ENCODE measurements at regions not wholly inside any gene's neighbourhood (a gene's known extent, or its start where the extent isn't known, plus 50 kb on each side); places are given as distances from the start of the nearest gene placed in this dataset.
"Not testable (repeated sequence)": the region's sequence is repeated elsewhere in the genome, so short reads cannot be mapped to it uniquely, and the experiment has no call there.

DNA sequence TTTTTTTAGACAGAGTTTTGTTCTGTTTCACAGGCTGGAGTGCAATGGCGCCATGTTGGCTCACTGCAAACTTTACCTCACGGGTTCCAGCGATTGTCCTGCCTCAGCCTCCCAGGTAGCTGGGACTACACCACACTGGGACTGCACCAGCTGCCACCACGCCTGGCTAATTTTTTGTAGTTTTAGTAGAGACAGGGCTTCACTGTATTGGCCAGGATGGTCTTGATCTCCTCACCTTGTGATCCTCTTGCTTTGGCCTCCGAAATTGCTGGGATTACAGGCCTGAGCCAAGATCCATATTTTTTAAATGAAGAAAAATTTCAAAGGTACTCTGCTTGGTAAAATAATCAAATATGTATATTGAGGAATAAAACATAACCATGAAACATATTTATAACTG lies 195.8 kb upstream of the TPTE start:
- intact Hi-C loops (cut with DNase I); DNase-seq (ENCODE audit: low spot score): not testable (repeated sequence)

- intact Hi-C loops (cut with DNase I); DNase-seq (ENCODE audit: low spot score): not testable (repeated sequence)
These were observed 195.2 kb upstream of the TPTE start for GRCh38 chr21:10326146-10326545.

GRCh38 chr21:10328646-10329045 lies 192.7 kb upstream of the TPTE start:
- DNase-seq (ENCODE audit: low spot score); intact Hi-C loops (cut with DNase I): not testable (repeated sequence)

DNA sequence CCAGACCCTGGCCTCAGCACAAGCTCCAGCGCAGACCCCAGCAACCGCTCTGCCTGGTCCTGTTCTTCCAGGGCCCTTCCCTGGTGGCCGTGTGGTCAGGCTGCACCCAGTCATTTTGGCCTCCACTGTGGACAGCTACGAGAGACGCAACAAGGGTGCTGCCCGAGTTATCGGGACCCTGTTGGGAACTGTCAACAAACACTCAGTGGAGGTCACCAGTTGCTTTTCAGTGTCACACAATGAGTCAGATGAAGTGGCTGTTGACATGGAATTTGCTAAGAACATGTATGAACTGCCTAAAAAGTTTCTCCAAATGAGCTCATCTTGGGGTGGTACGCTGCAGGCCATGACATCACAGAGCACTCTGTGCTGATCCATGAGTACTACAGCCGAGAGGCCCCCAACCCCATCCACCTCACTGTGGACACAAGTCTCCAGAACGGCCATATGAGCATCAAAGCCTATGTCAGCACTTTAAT lies 190.7 kb upstream of the TPTE start:
- DNase-seq (ENCODE audit: low spot score) = peak; percentile 88
- intact Hi-C loops (cut with DNase I) = not testable (repeated sequence)

- DNase-seq (ENCODE audit: low spot score); intact Hi-C loops (cut with DNase I): not testable (repeated sequence)
These were observed 190.2 kb upstream of the TPTE start for GRCh38 chr21:10331134-10331533.

DNA sequence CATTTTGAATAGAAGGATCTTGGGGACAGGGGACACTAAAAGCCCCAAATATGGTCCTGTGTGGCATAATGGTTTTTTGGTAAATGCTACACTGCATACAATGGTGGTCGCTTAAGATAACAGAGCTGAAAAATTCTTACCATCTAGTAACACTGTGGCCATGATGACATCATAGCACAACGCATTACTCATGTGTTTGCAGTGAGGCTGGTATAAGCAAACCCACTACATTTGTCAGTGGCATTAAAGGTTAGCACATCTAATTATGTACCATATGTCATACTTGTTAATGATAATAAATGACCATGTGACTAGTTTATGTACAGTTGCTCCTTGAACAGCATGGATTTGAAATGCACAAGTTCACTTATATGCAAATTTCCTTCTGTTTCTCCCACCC lies 188.4 kb upstream of the TPTE start:
- intact Hi-C loops (cut with DNase I); DNase-seq (ENCODE audit: low spot score): not testable (repeated sequence)

GRCh38 chr21:10334391-10334790 lies 187.0 kb upstream of the TPTE start:
- DNase-seq (ENCODE audit: low spot score); intact Hi-C loops (cut with DNase I): not testable (repeated sequence)

GRCh38 chr21:10342261-10342956 lies 179.0 kb upstream of the TPTE start:
- intact Hi-C loops (cut with DNase I); DNase-seq (ENCODE audit: low spot score): not testable (repeated sequence)

DNA sequence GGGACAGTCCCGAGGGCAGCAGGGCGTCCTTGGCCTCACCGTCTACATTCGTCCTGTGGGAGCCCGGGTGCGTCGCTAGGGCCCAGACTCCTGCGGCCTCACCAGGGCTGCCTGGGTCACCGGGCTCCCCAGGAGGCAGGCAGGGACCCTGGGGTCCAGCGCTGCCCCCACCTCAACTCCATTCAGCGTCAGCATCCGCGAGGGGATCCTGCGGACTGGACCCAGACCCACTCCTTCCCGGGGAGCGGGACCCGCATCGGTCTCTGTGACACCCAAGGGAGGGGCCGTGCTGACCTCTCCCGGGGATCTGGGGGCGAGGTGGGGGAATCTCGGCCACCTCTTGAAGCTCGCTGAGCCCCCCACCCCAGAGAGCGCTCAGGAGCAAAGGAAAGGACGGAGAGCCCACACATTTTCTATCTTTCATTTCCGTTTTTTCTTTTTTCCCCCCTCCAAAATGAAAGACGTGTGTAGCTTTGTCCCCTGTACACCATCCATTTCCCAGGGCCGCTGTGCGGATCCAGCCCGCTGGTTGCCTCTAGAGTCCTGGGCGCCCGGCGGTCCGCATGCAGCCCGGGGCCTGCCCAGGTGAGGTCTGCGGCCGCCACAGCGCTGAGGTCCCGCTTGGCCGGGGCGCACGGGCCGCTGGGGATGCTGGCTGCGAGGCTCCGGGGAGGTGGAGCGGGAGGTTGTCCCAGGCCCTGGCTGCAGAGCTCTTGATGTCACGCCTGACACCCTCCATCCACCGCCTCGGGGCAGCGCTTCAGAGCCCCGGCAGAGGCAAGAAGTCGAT lies 178.0 kb upstream of the TPTE start:
- intact Hi-C loops (cut with DNase I) = not testable (repeated sequence)
- peak; percentile 90 for DNase-seq (ENCODE audit: low spot score)

GRCh38 chr21:10344266-10344665 lies 177.1 kb upstream of the TPTE start:
- DNase-seq (ENCODE audit: low spot score); intact Hi-C loops (cut with DNase I): not testable (repeated sequence)

- intact Hi-C loops (cut with DNase I) = not testable (repeated sequence)
- peak; percentile 84 for DNase-seq (ENCODE audit: low spot score)
These were observed 176.2 kb upstream of the TPTE start for GRCh38 chr21:10345178-10345612.

DNA sequence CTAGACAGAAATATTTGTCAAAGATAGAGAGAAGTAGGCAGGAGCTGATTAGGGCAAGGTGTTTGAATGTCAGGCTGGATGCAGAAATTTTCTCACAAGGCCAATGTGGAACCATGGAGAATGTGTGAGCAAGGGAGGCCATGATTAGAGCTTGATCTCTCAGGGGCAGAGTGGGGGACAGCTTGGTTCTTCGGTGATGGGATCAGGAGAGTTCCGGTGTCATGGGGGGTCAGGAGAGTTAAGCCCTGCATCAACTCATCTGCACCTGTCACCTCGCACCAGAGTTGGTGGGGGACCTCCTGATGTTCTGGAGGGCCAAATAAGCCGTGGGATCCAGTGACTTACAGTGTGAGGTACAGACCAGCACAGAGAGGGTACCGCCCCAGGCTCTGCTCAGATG lies 175.1 kb upstream of the TPTE start:
- intact Hi-C loops (cut with DNase I); DNase-seq (ENCODE audit: low spot score): not testable (repeated sequence)

GRCh38 chr21:10346933-10347615 lies 174.3 kb upstream of the TPTE start:
- intact Hi-C loops (cut with DNase I); DNase-seq (ENCODE audit: low spot score): not testable (repeated sequence)

DNA sequence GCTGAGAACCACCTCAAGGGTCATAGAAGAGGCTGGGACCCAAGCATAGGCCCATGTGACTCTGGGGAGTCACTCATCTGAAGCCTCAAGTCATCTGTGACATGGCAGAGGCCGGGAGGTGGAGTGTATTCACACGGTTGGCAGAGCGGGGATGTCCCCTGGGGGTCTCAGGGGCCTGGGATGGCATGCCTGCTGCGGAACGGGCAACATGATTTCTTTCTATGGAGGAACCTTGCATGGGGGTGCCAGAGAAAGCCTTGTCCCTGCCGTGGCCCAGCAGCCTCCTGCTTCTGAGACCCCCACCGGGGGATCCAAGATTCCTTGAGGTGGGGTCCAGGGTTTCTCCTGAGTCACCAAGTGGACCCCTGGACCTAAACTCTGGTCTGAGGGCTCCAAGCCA lies 173.7 kb upstream of the TPTE start:
- DNase-seq (ENCODE audit: low spot score) = peak; percentile 84
- intact Hi-C loops (cut with DNase I) = not testable (repeated sequence)

- DNase-seq (ENCODE audit: low spot score); intact Hi-C loops (cut with DNase I): not testable (repeated sequence)
These were observed 173.2 kb upstream of the TPTE start for GRCh38 chr21:10348150-10348549.

- peak; percentile 73 for DNase-seq (ENCODE audit: low spot score)
- intact Hi-C loops (cut with DNase I) = not testable (repeated sequence)
These were observed 166.4 kb upstream of the TPTE start for GRCh38 chr21:10354851-10355578.

DNA sequence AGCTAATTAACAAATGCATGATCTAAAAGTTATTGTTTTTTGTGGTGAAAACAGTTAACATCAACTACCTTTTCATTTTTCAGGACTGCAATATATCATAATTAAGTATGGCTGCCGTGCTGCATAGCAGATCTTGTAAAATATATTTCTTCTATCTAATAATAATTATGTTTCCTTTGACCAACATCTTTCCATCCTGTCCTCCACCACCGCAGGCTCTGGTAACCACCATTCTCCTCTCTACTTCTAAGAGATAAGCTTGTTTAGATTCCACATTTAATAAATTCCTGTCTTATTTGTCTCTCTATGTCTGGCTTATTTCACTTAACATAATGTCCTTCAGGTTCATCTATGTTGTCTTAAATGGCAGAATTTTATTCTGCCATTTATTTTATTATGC lies 162.3 kb upstream of the TPTE start:
- intact Hi-C loops (cut with DNase I); DNase-seq (ENCODE audit: low spot score): not testable (repeated sequence)

- intact Hi-C loops (cut with DNase I); DNase-seq (ENCODE audit: low spot score): not testable (repeated sequence)
These were observed 161.5 kb upstream of the TPTE start for GRCh38 chr21:10359911-10360310.

GRCh38 chr21:10361214-10361736 lies 160.1 kb upstream of the TPTE start:
- intact Hi-C loops (cut with DNase I); DNase-seq (ENCODE audit: low spot score): not testable (repeated sequence)
